ENCODE measurements at regions not wholly inside any gene's neighbourhood (a gene's known extent, or its start where the extent isn't known, plus 50 kb on each side); places are given as distances from the start of the nearest gene placed in this dataset.

DNA sequence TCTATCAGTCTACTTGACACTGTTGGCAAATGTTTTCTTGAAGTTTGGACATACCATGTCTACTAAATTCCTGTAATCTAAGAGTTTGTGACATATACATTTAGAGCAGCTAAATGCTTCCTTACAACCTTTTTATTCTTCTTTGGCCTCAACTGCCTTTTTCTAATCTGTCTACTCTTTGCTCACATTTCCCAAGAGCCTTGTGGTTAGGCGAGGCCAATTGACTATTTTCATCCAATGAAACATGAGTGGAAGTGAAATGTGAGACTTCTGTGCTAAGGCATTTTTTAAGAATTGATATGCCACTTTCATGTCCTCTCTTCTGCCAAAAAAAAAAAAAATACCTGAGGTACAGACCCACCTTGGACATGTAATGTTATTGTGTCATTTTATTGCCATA is 158.2 kb upstream of the MCHR2 start:
- no peaks in the 10 kb centered on the region for H3K9me3 Mint-ChIP-seq
- no peaks in the 10 kb centered on the region for H3K36me3 Mint-ChIP-seq (ENCODE audit: low read depth)
- no peak overlapping the region for H3K4me3 Mint-ChIP-seq
- H3K4me1 Mint-ChIP-seq: peaks cover 11% of the 10 kb centered on the region
- TF ChIP-seq CTCF (IDR thresholded peaks at IDR 0.05; ENCODE audit: unreplicated experiment in 3 of 3): no peak
- peaks cover 3% of the 10 kb centered on the region for H3K27me3 Mint-ChIP-seq (ENCODE audit: low read depth)
- H3K27ac Mint-ChIP-seq: no peak overlapping the region

- peaks cover 3% of the 10 kb centered on the region for H3K27me3 Mint-ChIP-seq (ENCODE audit: low read depth)
- no peaks in the 10 kb centered on the region for H3K36me3 Mint-ChIP-seq (ENCODE audit: low read depth)
- no peak for TF ChIP-seq CTCF (IDR thresholded peaks at IDR 0.05; ENCODE audit: unreplicated experiment in 3 of 3)
- no peak overlapping the region for H3K4me3 Mint-ChIP-seq
- no peaks in the 10 kb centered on the region for H3K9me3 Mint-ChIP-seq
- no peaks in the 10 kb centered on the region for H3K4me1 Mint-ChIP-seq
- H3K27ac Mint-ChIP-seq: no peak overlapping the region
Measured at GRCh38 chr6:100144991-100145390, 151.0 kb upstream of the MCHR2 start.

GRCh38 chr6:100138346-100139022 is 144.5 kb upstream of the MCHR2 start:
- no peaks in the 10 kb centered on the region for H3K4me1 Mint-ChIP-seq
- H3K9me3 Mint-ChIP-seq: no peaks in the 10 kb centered on the region
- no peaks in the 10 kb centered on the region for H3K27me3 Mint-ChIP-seq (ENCODE audit: low read depth)
- TF ChIP-seq CTCF (IDR thresholded peaks at IDR 0.05; ENCODE audit: unreplicated experiment in 3 of 3): no peak
- no peak overlapping the region for H3K27ac Mint-ChIP-seq
- no peak overlapping the region for H3K4me3 Mint-ChIP-seq
- H3K36me3 Mint-ChIP-seq (ENCODE audit: low read depth): no peaks in the 10 kb centered on the region

GRCh38 chr6:100137759-100138158 is 143.7 kb upstream of the MCHR2 start:
- peaks cover under 1% of the 10 kb centered on the region for H3K4me1 Mint-ChIP-seq
- no peak overlapping the region for H3K4me3 Mint-ChIP-seq
- H3K27me3 Mint-ChIP-seq (ENCODE audit: low read depth): no peaks in the 10 kb centered on the region
- no peak for TF ChIP-seq CTCF (IDR thresholded peaks at IDR 0.05; ENCODE audit: unreplicated experiment in 3 of 3)
- no peaks in the 10 kb centered on the region for H3K9me3 Mint-ChIP-seq
- H3K27ac Mint-ChIP-seq: no peak overlapping the region
- no peaks in the 10 kb centered on the region for H3K36me3 Mint-ChIP-seq (ENCODE audit: low read depth)

DNA sequence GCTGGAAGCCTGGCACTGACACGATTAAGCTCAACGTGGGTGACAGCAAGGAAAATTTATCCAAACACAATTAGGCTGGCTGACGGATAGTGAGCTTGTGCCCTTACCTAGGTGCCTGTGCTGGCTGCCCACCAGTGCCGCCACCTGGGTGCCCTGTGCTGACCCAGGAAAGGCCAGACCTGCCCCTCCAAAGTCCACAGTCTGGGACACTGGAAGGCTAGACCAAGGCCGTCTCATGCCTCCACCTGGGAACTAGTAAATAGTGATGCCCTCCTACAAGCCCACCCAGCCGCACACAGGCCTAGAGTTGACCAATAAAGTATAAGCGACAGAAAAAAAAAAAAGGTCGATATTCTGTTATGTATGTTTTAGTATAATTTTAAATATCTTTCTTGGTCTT is 142.6 kb upstream of the MCHR2 start:
- Mint-ChIP-seq H3K27ac (no peak overlapping the region), H3K4me1 (peaks cover 8% of the 10 kb centered on the region), H3K27me3 (ENCODE audit: low read depth) (no peaks in the 10 kb centered on the region), H3K4me3 (no peak overlapping the region), H3K9me3 (peaks cover 7% of the 10 kb centered on the region), H3K36me3 (ENCODE audit: low read depth) (peaks cover 7% of the 10 kb centered on the region)
- TF ChIP-seq CTCF (IDR thresholded peaks at IDR 0.05; ENCODE audit: unreplicated experiment in 3 of 3): no peak

GRCh38 chr6:100135977-100136376 is 142.0 kb upstream of the MCHR2 start:
- TF ChIP-seq CTCF (IDR thresholded peaks at IDR 0.05; ENCODE audit: unreplicated experiment in 3 of 3): no peak
- Mint-ChIP-seq H3K27me3 (ENCODE audit: low read depth) (no peaks in the 10 kb centered on the region), H3K4me3 (no peak overlapping the region), H3K9me3 (peaks cover 13% of the 10 kb centered on the region), H3K27ac (no peak overlapping the region), H3K36me3 (ENCODE audit: low read depth) (peaks cover 10% of the 10 kb centered on the region), H3K4me1 (peaks cover 8% of the 10 kb centered on the region)
